Keratinocyte (primary cell): ENCODE measurements at regions not wholly inside any gene's neighbourhood (a gene's known extent, or its start where the extent isn't known, plus 50 kb on each side); places are given as distances from the start of the nearest gene placed in this dataset.

Experiments
- DNase-seq: peaks from one replicate; pipeline ENCODE4 v3.0.0-alpha.2; 2011; ENCODE audit warnings: low read depth, missing footprints, low spot score
- FAIRE-seq: peaks from 2 replicates; lab custom pipeline; 2011; peaks lifted over from hg19 to GRCh38; lab: Jason Lieb, UNC
- H2AFZ ChIP-seq: 2 replicates; pipeline ENCODE4 v1.6.0; 2012; ENCODE audit warnings: low read length, control low read depth, inconsistent platforms; ENCODE audit not compliant: control insufficient read depth
- H3K27ac ChIP-seq: 2 replicates; pipeline ENCODE4 v1.5.1; 2011; ENCODE audit warnings: low read length; ENCODE audit not compliant: control insufficient read depth, insufficient read depth
- H3K27me3 ChIP-seq: 3 replicates; pipeline ENCODE4 v1.6.0; 2011; ENCODE audit warnings: low read length; ENCODE audit not compliant: control insufficient read depth, insufficient read depth; ENCODE audit errors: extremely low read depth
- H3K36me3 ChIP-seq, 2 experiments: 2 replicates in 1 of 2; 3 replicates in 1 of 2; pipeline ENCODE4 v1.5.1; 2011; ENCODE audit warnings: low read length in 2 of 2, mild to moderate bottlenecking in 1 of 2; ENCODE audit not compliant: control insufficient read depth in 2 of 2, insufficient read depth in 2 of 2; ENCODE audit errors: extremely low read depth in 1 of 2
- H3K4me1 ChIP-seq: 3 replicates; pipeline ENCODE4 v1.5.1; 2011; ENCODE audit warnings: low read length; ENCODE audit not compliant: control insufficient read depth, insufficient read depth; ENCODE audit errors: extremely low read depth
- H3K4me2 ChIP-seq: 3 replicates; pipeline ENCODE4 v1.6.0; 2011; ENCODE audit warnings: low read depth, low read length; ENCODE audit not compliant: control insufficient read depth, insufficient read depth; ENCODE audit errors: extremely low read depth
- H3K4me3 ChIP-seq, 3 experiments: fragments of 200-600 bp in 1 of 3; sonication (generic) in 1 of 3; 2 replicates in 2 of 3; 3 replicates in 1 of 3; pipeline ENCODE4 v1.5.1; 2011 to 2016; ENCODE audit warnings: low read length in 3 of 3, mild to moderate bottlenecking in 3 of 3, control low read depth in 2 of 3, inconsistent platforms in 1 of 3, low read depth in 1 of 3, mixed read lengths in 1 of 3, mixed run types in 1 of 3, moderate library complexity in 1 of 3; ENCODE audit not compliant: control insufficient read depth in 2 of 3, insufficient read depth in 2 of 3; ENCODE audit errors: extremely low read depth in 1 of 3
- H3K79me2 ChIP-seq: 2 replicates; pipeline ENCODE4 v1.6.0; 2012; ENCODE audit warnings: low read length; ENCODE audit not compliant: control insufficient read depth, insufficient read depth
- H3K9ac ChIP-seq: 3 replicates; pipeline ENCODE4 v1.6.0; 2011; ENCODE audit warnings: low read length; ENCODE audit not compliant: control insufficient read depth, insufficient read depth; ENCODE audit errors: extremely low read depth
- H3K9me1 ChIP-seq: 3 replicates; pipeline ENCODE4 v1.6.0; 2011; ENCODE audit warnings: low read length; ENCODE audit not compliant: control insufficient read depth, insufficient read depth; ENCODE audit errors: extremely low read depth
- H3K9me3 ChIP-seq: 2 replicates; pipeline ENCODE4 v1.5.1; 2012; ENCODE audit warnings: low read depth, low read length; ENCODE audit not compliant: control insufficient read depth
- H4K20me1 ChIP-seq: 3 replicates; pipeline ENCODE4 v1.6.0; 2011; ENCODE audit warnings: low read length; ENCODE audit not compliant: control insufficient read depth, insufficient read depth; ENCODE audit errors: extremely low read depth
- EZH2 ChIP-seq: IDR thresholded peaks from one replicate; pipeline ENCODE4 v1.6.1; 2012; ENCODE audit warnings: inconsistent platforms, mild to moderate bottlenecking, low read length, moderate library complexity
- dilution Hi-C: fragments of 300-500 bp; cut with MboI; formaldehyde crosslinking; loops from one replicate; pipeline ENCODE4 v1.7.0; 2020; ENCODE audit warnings: low sequenced_read_pairs; ENCODE audit not compliant: extremely low pct_ligation_motif_present
- TF ChIP-seq, protein P1 (sequence below), 3 experiments: IDR thresholded peaks in 1 of 3; conservative IDR thresholded peaks in 1 of 3; optimal IDR thresholded peaks in 1 of 3; 2 replicates in 2 of 3; 3 replicates in 1 of 3; pipeline versions ENCODE3 to v1.5.1; 2011; ENCODE audit warnings: low read length in 3 of 3, mild to moderate bottlenecking in 3 of 3, moderate library complexity in 2 of 3, control low read depth in 1 of 3, inconsistent platforms in 1 of 3; ENCODE audit not compliant: insufficient read depth in 2 of 3; ENCODE audit errors: extremely low read depth in 1 of 3

DNA sequence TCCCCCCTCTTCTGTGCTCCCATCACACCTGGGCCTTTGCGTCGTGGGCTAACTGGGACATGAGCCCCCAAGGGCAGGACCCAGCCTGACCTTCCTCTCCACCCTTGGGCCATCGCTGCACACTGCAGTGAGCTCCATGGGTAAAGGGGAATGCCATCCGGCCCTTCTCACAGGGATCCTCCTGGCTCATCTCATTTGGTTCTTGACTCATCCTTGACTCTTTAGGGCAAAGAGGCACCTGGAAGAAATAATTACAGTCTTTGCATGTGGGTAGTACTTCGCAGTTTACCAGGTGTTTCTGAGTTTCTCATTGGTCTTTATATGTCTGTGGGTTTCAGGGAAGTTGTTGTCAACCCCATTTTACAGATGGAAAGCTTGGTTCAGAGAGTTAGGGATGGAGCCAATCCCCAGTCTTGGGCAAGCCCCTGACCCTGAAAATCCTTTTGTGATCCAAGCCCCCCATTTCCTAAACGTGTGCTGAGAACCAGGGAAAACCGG is 59.3 kb upstream of the ID3 start:
- Histone ChIP-seq H3K27me3 (peaks cover 3% of the 10 kb centered on the region), H3K79me2 (no peaks in the 10 kb centered on the region), H2AFZ (no peak overlapping the region), H3K4me2 (peak overlapping the region; percentile 63), H3K27ac (no peak overlapping the region), H3K9me1 (no peaks in the 10 kb centered on the region), H3K9ac (no peak overlapping the region), H3K4me3 (peak overlapping the region in 1 of 3 experiments; percentile 34), H3K36me3 (no peaks in the 10 kb centered on the region), H4K20me1 (no peaks in the 10 kb centered on the region), H3K4me1 (peaks cover 4% of the 10 kb centered on the region), H3K9me3 (no peaks in the 10 kb centered on the region)
- DNase-seq (no peak), FAIRE-seq (no peak)
- no peak for TF ChIP-seq EZH2
- TF ChIP-seq, protein P1, sequence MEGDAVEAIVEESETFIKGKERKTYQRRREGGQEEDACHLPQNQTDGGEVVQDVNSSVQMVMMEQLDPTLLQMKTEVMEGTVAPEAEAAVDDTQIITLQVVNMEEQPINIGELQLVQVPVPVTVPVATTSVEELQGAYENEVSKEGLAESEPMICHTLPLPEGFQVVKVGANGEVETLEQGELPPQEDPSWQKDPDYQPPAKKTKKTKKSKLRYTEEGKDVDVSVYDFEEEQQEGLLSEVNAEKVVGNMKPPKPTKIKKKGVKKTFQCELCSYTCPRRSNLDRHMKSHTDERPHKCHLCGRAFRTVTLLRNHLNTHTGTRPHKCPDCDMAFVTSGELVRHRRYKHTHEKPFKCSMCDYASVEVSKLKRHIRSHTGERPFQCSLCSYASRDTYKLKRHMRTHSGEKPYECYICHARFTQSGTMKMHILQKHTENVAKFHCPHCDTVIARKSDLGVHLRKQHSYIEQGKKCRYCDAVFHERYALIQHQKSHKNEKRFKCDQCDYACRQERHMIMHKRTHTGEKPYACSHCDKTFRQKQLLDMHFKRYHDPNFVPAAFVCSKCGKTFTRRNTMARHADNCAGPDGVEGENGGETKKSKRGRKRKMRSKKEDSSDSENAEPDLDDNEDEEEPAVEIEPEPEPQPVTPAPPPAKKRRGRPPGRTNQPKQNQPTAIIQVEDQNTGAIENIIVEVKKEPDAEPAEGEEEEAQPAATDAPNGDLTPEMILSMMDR (optimal IDR thresholded peaks at IDR 0.05 in 1 of 3, IDR thresholded peaks at IDR 0.05 in 1 of 3, conservative IDR thresholded peaks at IDR 0.05 in 1 of 3; ENCODE audit: extremely low read depth in 1 of 3, insufficient read depth in 2 of 3, low read length in 3 of 3), result no peak
- dilution Hi-C loops, result no loop called here

DNA sequence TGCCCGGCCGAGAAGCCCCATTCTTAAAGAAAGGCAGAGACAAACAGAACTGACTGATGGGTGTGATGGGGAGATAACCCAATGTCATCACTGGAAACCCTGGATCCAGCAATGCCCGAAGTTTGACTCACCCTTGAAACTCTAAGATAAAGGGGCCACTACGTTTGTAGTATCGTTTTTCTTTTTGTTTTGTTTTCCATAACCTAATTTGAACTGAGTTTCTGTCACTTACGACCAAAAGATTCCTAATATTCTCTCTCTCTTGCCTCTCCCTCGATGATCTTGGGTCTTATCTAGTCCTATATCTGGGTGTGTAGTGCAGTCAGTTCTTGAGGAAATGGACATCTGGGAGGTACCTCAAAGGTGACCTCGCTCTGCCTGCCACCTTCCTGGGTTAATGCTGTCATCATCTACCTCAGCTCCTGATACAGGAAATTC is 57.8 kb upstream of the ID3 start:
- H3K9me1 ChIP-seq, result no peaks in the 10 kb centered on the region
- peaks cover 3% of the 10 kb centered on the region for H3K27me3 ChIP-seq
- H3K27ac ChIP-seq, result no peak overlapping the region
- H3K4me3 ChIP-seq, result no peak overlapping the region
- H3K4me2 ChIP-seq, result no peak overlapping the region
- H2AFZ ChIP-seq, result no peak overlapping the region
- no peaks in the 10 kb centered on the region for H3K79me2 ChIP-seq
- TF ChIP-seq, protein P1 (optimal IDR thresholded peaks at IDR 0.05 in 1 of 3, IDR thresholded peaks at IDR 0.05 in 1 of 3, conservative IDR thresholded peaks at IDR 0.05 in 1 of 3; ENCODE audit: extremely low read depth in 1 of 3, insufficient read depth in 2 of 3, low read length in 3 of 3), result no peak
- no peak for TF ChIP-seq EZH2
- no peak overlapping the region for H3K9ac ChIP-seq
- peaks cover 4% of the 10 kb centered on the region for H3K4me1 ChIP-seq
- DNase-seq (no peak), FAIRE-seq (no peak)
- H4K20me1 ChIP-seq, result no peaks in the 10 kb centered on the region
- dilution Hi-C loops, result no loop called here
- no peaks in the 10 kb centered on the region for H3K36me3 ChIP-seq
- H3K9me3 ChIP-seq, result no peaks in the 10 kb centered on the region
